HG03354 (cell line): ENCODE measurements at regions not wholly inside any gene's neighbourhood (a gene's known extent, or its start where the extent isn't known, plus 50 kb on each side); places are given as distances from the start of the nearest gene placed in this dataset.

Source experiments
- ATAC-seq: cut with Tn5 transposase; IDR thresholded peaks from one replicate; pipeline ENCODE4 v1.9.1; 2021; ENCODE audit warnings: mild to moderate bottlenecking; ENCODE audit not compliant: unreplicated experiment, poor library complexity, severe bottlenecking

DNA sequence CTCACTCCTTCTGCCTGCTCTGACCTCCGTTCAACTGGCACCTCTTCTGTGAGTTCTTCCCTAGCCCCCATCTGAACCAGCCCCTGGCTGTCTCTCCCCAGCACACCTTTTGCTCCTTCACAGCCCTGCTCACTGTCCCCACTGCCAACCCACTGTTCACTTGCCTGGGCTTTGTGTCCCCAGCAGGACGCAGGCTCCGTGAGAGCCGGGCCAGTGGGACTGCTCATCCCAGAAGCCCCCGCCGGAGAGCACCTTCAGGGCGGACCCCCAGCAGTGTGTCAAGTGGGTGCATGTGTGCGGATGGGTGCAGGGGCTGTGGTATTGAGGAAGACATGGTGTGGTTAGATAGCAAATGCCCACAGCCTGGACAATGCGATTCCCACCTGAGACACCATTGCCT, 148.4 kb upstream of the RNF32 start:
- no peak for ATAC-seq

DNA sequence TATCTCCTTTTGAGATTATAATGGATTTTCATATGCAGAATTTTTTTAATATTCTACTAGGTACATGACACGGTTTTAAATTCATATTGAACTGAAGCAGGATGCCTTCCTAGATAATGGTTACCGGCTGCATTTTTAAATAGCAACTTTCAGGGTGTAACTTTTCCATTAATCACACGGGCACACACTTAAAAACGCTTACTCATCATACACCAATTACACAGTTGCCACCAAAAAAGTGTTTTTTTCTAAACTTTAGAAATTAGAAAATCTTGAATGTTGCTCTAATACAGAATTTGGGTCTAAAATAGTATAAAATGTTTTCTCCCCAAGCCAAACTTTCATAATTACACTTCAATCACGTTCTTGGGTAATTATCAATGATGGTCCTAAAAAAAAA, 149.1 kb upstream of the RNF32 start:
- ATAC-seq: no peak

DNA sequence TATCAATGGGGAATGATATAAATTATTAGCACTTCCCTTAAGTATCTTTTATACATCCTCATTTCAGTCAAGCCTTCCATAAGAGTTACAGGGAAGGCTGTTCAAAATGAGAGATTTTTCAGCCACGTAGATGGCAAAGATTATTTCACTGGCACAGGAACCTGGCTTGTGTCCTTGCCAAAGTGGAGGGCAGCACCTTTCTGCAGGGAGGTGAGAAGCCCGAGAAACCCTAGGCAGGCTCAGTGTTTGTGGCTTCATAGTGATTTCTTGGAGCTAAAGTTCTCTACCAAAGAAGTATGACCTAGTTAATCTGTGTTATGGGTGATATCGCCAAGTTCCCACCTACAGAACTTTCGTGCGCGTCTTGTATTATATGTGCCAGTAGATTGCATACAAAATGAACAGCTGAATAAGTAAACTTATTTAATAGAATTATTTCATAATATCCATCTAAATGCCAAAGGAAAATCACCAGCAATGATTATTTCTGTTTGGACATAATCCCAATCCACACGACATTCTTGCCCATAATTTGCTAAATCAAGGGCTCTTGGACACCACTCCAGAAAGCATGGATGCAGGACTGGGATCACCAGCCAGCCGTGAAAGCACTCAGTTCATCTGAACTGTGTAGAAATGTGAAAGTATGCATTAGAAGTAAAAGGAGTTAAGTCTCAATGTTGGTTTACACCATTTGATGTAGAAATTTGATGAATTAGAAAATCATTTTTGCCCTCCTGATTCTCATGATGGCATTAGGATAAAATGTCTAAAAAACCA, 150.4 kb upstream of the RNF32 start:
- ATAC-seq: no peak

DNA sequence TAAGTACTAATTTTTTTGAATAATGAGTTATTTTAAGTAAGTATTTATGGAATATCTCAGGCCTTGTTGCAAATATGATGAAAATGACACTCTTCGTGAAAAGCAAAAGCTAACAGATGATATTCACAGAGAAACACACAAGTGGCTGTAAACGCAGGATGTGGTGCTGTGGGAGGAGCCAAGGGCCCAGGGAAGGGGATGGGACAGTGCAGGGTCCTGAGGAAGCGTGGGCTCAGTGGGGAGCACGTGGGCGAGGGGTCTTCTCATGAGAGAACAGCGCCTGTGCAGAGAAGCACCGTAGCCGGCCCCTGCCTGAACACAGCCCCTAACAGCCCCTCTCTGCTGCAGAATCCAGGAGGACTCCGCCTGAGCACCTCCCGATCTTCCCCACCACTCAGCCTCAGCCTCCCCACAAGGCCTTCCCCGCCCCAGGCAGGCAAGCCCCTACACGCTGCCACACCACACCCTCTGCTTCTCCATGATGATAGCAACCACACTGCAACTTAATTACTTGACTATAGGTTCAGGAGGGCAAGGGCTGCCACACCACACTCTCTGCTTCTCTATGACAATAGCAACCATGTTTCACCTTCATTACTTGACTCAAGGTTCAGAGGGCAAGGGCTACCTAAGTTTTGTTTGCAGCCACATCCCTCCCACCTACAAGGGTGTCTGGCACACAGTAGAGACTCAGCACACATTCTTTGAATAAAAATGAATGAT, 152.6 kb upstream of the RNF32 start:
- ATAC-seq: no peak

DNA sequence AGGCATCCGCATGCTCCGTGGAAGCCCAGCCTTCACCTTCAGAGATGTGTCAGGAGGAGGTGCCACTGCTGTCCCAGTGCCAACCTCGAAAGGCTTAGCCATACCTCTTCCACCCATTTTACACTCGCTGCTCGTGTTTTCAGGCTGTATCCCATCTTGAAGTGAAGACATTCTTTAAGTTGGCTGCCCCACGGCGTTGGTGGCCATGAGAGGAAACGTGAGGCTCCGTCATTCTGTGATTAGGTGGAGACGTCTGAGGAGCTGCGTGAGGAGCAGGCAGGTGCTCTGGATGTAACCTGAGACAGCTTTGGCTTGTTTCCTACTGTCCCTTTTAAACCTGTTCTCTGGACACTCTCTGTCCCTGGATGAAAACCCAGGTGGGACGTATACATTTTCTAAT, 159.9 kb upstream of the RNF32 start:
- no peak for ATAC-seq

DNA sequence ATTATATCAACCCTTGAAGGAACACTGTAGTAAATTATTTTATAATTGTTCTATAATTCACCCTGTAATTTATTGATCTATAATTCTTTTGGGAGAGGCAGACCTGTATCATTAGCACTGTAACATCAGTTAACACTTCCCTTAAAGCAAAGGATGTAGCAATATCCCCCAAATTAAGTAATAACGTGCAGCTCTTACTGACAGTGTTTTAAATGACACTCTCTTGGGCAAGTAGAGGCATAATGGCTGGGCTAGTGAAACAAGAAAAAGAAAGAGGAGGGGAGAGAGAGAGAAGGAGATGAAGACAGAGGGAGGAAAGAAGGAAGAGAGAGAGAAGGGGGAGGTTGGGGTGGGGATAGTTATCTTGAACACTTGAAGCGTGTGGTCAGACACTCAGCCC, 161.0 kb upstream of the RNF32 start:
- no peak for ATAC-seq

DNA sequence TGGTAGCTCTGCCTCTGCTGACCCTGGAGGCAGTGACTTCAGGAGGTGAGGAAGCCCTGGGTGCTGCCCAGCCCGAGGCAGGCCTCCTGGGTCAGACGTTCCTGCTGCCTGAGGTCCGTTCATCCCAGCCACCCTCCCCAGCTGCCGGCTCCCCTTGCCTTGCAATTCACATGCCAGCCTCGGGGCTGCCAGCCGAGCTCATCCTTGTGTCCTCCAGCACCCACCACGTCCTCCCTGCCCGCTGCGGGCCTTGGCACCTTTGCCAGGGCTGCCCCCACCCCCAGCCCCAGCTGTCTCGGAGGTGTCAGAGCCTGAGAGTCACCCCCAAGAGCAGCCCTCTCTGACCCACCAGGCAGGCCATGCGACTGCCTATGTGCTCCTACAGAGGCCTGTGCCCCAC, 162.1 kb upstream of the RNF32 start:
- ATAC-seq: no peak

DNA sequence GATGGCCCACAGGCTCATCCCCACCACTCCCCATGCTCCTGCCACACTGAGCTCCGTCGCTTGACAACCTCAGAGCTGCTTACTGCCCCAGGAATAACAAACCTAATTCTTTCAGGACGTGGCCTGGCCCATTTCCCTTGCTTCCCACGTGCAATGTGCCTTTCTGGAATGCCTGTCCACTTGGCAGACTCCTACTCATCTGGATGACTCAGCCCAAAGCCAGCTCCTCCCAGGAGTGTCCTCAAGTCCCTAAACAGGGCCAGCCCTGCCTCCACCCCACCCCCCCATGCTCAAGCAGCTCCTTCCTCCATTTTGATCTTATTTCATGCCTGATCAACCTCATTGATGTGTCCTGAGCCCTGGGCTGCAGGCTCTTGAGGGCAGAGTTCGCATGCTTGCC, 164.9 kb upstream of the RNF32 start:
- ATAC-seq: no peak

DNA sequence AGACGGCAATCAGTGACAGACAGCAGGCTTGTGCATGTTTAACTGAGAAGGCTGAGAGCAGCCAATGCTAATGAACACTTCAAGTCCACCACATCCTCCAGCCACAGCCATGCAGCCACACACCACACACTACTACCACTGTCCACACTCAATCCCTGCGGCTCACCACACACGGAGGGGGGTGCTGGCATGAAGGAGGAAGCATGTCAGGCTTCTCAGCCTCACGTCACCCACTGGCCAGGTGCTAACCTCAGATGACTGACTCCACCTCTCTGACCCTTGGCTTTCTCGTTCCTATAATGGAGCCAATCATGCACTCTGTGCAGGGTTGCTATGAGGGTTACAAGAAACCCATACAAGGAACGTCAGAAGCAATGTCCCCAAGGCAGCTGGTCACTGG, 165.4 kb upstream of the RNF32 start:
- no peak for ATAC-seq

DNA sequence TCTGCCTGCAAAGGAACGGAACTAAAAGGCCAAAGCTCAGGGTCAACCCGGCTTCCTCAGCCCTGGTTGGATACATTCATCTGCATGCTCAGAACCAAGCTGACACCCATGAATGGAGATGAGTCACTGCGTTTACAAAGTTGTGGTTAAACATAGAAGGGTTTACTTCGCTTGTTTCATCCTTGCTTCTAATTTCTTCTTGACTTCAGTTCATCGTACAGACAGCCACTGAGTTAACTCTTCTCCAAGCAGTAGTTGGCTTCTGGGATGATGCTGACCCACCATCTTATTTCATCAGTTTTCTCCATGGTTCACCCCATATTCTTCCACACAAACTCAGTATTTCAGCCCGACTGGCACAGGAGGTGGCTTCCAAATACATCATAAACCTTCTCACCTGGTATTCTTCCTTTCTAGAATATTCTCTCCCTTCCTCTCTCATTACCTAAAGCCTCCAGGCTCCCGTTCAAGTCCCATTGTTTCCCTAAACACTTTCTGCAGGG, 166.3 kb upstream of the RNF32 start:
- no peak for ATAC-seq

DNA sequence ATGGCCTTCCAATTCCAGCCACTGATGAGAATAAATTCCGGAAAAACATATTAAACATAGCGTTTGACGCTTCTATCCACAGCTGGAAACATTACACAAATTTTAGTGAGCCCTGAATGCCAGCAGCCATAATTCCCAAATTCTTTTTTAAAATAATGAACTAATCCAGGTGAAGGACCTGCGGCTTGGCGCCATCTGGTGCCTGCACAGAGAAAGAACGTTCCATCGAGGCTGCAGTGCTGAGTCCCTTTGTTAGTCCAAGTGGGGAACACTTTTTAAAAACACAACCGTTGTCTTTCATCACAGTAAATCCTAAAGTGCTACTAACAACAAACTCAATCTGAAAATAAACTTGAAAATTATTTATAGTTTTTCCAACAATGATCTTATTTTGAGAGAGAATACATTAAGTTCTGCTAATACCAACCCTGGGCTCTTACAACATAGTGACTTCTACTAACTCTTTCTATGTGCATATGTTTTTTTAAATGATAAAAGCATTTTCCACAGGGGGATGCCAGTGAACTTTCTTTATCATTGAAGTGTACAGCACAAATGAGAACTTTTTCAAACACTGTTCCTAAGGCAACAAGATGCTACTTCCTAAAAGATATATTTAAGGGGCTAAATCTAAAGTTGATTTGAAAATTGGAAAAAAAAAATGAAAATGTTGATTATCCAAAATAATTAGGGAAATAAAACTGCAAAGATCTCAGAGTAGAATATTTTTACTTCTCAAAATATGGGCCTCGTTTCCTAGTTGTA, 166.9 kb upstream of the RNF32 start:
- ATAC-seq: peak; percentile 60

DNA sequence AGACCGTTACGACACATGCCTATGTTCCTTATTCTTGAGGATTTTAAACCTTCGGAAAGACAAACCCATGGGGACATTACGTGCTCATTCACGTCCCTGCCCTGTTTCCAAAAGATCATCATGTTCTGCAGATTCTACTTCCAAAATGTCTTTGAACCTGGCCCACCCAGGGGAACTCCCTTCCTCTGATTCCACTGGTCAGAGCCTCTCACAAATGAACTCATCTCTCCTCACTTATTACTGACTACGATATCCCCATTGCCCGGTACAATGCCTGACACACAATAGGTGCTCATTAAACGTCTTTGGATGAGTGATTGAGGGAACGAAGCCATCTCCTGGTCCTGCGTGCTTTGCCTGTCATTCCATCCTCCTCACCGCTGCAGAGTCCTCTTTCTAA, 168.3 kb upstream of the RNF32 start:
- ATAC-seq: no peak

DNA sequence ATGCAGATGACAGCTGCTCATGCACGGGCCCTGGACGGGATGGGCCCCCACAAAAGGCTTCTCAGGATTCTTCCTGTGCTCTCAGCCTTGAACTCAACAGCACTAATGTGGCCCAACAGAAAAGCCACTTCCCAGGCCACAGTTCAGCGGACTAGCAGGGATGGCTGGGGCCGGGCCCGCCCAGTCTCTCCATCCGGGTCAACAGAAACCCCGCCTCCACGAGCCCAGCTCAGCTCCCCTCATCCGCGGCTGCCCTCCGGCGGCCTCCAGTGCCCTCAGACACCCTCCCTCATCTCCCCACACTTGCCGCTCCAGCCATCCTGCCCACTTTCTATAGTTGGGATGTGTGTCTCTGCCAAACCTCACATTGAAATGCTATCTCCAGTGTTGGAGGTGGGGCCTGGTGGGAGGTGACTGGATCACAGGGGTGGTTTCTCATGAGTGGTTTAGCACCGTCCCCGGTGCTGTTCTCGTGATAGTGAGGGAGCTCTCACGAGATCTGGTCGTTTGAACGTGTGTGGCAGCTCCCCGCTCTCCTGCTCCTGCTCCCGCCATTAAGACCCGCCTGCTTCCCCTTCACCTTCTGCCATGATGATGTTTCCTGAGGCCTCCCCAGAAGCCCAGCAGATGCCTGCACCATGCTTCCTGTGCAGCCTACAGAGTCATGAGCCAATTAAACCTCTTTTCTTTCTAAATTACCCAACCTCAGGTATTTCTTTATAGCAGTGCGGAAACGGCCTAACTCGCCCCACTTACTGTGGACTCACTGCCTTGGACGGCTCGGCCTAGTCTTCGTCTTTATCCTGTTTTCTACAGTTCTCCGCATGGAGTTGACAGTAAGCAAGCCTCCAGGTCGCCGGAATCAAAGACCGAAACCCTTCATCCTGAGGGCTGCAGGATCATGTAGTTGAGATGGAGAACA, 169.9 kb upstream of the RNF32 start:
- no peak for ATAC-seq

DNA sequence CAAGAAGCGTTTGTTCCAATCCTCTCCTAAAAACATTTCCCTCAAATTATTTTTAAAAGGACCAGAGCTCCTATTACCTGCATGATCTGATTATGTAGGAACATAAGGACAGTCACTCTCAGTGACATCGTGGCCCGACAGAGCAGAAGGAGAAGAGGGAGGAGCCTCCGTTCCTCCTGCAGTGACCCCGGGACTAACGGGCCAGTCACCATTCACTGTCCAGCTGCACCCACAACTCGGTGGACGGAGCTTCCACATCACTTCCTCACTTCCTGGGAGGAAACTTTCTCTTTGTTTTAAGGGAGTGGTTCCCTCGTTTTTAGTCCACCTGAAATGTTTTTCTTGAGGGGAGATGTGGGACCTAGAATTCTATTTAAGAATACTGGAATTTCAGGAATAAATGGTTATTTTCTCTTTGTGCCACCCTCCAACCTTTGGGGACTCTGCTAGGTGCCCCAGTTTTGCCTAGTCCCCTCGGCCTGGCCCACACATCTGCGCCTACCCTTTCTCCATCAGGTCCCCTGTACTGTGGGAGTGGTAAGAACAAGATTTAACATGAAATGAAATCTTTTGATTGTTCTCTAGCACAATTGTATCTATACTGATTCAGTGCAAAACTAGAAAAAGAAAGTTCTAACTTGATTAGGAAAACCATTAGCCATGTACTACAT, 173.5 kb upstream of the RNF32 start:
- no peak for ATAC-seq

DNA sequence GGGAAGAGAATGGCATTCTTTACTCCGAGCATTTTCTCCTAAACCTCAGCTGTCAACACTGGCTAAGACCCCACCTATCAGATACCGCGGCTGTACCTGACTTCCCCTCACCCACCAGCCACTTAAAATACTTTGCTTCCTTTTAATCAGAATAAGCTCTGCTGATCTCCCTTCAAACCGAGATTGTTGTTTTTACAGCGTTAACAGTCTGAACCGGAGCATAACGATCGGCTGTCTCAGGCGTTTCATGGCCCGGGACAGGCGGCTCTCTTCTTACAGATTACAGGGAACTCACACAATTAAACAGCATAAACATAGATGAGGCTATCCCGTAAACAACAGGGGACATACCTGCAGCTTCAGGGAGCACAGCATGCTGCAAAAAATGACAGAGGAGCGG, 174.3 kb upstream of the RNF32 start:
- no peak for ATAC-seq

DNA sequence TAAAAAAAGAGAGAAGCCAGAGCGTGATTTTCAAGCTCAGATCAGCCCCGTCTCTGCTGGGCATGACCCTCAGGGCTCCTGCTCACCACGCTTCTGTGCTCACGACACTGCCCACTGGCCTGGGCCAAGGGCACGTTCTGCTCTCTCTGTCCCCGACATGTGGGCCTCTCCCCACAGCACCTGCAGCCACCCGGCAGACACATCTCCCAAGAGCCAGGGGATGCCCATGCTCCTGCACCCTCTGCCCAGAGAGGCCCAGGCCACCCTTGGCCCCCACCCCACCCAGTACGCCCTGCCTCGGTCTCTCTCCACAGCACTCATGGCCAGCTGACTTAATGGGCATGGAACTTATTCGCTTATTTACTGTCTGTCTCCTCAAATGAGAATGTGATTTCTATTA, 175.4 kb upstream of the RNF32 start:
- ATAC-seq: no peak

DNA sequence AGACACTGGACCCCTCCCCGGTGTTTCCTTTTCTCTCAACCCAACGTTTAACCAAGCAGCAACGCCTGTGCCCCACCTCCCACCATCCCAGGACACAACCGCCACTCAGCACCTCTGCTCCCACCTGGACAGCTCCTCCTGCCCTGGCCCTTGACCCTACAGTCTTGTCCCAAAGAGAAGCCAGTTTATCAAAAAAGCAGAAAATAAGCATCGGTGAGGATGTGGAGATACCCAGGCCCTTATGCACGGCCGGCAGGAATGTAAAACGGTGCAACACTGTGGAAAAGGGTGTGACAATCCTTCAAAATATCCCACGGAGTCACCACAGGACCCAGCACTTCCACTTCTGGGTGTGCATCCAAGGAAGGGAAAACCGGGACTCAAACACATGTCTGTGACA, 176.2 kb upstream of the RNF32 start:
- ATAC-seq: no peak

DNA sequence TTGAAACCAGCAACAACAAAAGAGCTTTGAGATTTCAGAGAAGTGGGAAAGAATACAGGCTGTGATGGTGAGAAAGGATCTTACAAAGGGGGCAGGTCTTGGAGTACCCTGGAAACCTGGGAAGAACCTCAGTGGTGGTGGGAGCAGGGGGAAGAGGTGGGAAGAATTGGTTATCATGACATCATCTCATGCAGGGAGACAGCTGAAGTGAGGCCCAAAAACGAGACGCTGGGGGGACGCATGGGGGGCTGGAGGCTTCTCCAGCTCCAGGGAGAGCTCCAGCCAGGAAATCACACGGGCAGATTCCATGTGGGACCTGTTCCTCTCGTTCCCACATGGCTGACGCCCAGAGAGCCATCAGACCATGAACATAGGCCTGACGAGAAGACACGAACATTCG, 177.3 kb upstream of the RNF32 start:
- ATAC-seq: no peak
